Keratinocyte (primary cell): ENCODE measurements at regions not wholly inside any gene's neighbourhood (a gene's known extent, or its start where the extent isn't known, plus 50 kb on each side); places are given as distances from the start of the nearest gene placed in this dataset.

Experiments used
- EZH2 ChIP-seq: IDR thresholded peaks from one replicate; pipeline ENCODE4 v1.6.1; 2012; ENCODE audit warnings: inconsistent platforms, mild to moderate bottlenecking, low read length, moderate library complexity
- TF ChIP-seq, protein P1 (sequence below), 3 experiments: IDR thresholded peaks in 1 of 3; conservative IDR thresholded peaks in 1 of 3; optimal IDR thresholded peaks in 1 of 3; 2 replicates in 2 of 3; 3 replicates in 1 of 3; pipeline versions ENCODE3 to v1.5.1; 2011; ENCODE audit warnings: low read length in 3 of 3, mild to moderate bottlenecking in 3 of 3, moderate library complexity in 2 of 3, control low read depth in 1 of 3, inconsistent platforms in 1 of 3; ENCODE audit not compliant: insufficient read depth in 2 of 3; ENCODE audit errors: extremely low read depth in 1 of 3

GRCh38 chr11:70935006-70935768 lies 317.2 kb downstream of the SHANK2 start:
- TF ChIP-seq, protein P1, sequence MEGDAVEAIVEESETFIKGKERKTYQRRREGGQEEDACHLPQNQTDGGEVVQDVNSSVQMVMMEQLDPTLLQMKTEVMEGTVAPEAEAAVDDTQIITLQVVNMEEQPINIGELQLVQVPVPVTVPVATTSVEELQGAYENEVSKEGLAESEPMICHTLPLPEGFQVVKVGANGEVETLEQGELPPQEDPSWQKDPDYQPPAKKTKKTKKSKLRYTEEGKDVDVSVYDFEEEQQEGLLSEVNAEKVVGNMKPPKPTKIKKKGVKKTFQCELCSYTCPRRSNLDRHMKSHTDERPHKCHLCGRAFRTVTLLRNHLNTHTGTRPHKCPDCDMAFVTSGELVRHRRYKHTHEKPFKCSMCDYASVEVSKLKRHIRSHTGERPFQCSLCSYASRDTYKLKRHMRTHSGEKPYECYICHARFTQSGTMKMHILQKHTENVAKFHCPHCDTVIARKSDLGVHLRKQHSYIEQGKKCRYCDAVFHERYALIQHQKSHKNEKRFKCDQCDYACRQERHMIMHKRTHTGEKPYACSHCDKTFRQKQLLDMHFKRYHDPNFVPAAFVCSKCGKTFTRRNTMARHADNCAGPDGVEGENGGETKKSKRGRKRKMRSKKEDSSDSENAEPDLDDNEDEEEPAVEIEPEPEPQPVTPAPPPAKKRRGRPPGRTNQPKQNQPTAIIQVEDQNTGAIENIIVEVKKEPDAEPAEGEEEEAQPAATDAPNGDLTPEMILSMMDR (optimal IDR thresholded peaks at IDR 0.05 in 1 of 3, IDR thresholded peaks at IDR 0.05 in 1 of 3, conservative IDR thresholded peaks at IDR 0.05 in 1 of 3; ENCODE audit: extremely low read depth in 1 of 3, insufficient read depth in 2 of 3, low read length in 3 of 3): no peak
- TF ChIP-seq EZH2: no peak
